Progenitor cell of endocrine pancreas (in vitro differentiated cells): ENCODE measurements at regions not wholly inside any gene's neighbourhood (a gene's known extent, or its start where the extent isn't known, plus 50 kb on each side); places are given as distances from the start of the nearest gene placed in this dataset.

Source experiments
- DNase-seq: peaks from one replicate; pipeline ENCODE4 v3.0.0; 2021; ENCODE audit warnings: low spot score; ENCODE audit not compliant: unreplicated experiment
- H3K27ac Mint-ChIP-seq: 2 replicates; pipeline ENCODE4 v1.8.0; 2021; ENCODE audit warnings: mild to moderate bottlenecking, moderate library complexity, mixed read lengths
- H3K27me3 Mint-ChIP-seq: 2 replicates; pipeline ENCODE4 v1.8.0; 2021; ENCODE audit warnings: mixed read lengths
- H3K36me3 Mint-ChIP-seq: 2 replicates; pipeline ENCODE4 v1.8.0; 2022; ENCODE audit warnings: mixed read lengths; ENCODE audit not compliant: insufficient read depth
- H3K4me1 Mint-ChIP-seq: 2 replicates; pipeline ENCODE4 v1.8.0; 2021; ENCODE audit warnings: low read depth, mixed read lengths
- H3K4me3 Mint-ChIP-seq: 2 replicates; pipeline ENCODE4 v1.8.0; 2021; ENCODE audit warnings: low read depth, mild to moderate bottlenecking, moderate library complexity, mixed read lengths
- H3K9me3 Mint-ChIP-seq: 2 replicates; pipeline ENCODE4 v1.8.0; 2021; ENCODE audit warnings: low read depth, mixed read lengths
- CTCF ChIP-seq: fragments of 200-600 bp; sonication (generic); IDR thresholded peaks from one replicate; pipeline ENCODE4 v1.5.0; 2021; ENCODE audit warnings: antibody characterized with exemption, mild to moderate bottlenecking; ENCODE audit not compliant: unreplicated experiment

- Mint-ChIP-seq H3K36me3 (no peaks in the 10 kb centered on the region), H3K27ac (no peak overlapping the region), H3K27me3 (peaks cover 5% of the 10 kb centered on the region), H3K9me3 (no peaks in the 10 kb centered on the region), H3K4me1 (no peaks in the 10 kb centered on the region), H3K4me3 (no peak overlapping the region)
- TF ChIP-seq CTCF, result no peak
- DNase-seq, result no peak
Observed at GRCh38 chr11:27754035-27755017, 54.1 kb upstream of the BDNF start.
